NCI-H2227 treated with DMSO at 0.1 percent for 48 hours (cell line): ENCODE measurements at regions not wholly inside any gene's neighbourhood (a gene's known extent, or its start where the extent isn't known, plus 50 kb on each side); places are given as distances from the start of the nearest gene placed in this dataset.
"Not testable (repeated sequence)": the region's sequence is repeated elsewhere in the genome, so short reads cannot be mapped to it uniquely, and the experiment has no call there.

Experiments used
- DNase-seq: peaks from one replicate; lab custom pipeline; 2025; lab: John Stamatoyannopoulos, UW

DNA sequence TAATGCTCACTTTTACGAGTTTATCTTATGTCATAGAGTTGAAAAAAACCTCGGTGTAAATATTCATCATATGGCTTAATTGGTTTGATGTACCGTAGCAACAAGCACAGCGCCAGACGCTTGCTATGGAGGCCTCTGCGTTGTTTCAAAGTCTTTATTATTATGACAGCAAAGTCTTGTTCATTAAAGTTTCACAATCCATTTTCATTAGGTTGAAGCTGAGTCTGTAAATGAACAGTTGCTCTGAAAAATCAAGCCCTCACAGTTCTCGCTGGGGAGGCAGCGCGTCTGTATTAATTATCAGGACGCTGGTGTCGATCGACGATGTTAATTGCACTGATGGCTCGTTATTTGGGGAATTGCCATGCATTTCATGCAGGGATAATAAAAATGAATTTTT, 185.6 kb downstream of the INSC start:
- no peak for DNase-seq

DNA sequence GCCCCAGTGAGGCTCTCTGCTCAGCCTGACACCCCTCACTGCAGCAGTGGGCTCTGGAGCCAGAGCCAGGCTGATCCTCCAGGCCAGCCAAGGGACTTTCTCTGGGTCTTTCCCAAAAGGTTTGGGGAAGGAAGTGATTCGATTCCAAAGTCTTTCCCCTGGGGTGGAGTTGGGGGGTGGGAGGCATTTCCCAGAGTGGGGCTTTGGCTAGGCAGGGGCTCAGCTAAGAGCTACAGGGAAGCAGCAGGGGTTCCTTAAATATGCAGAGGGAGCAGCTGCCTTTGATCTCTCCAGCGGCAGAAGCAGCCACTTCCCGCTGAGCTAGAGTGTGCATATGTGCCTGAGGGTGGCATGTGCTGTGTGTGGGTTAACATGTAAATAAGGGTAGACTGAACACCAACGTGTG, 192.9 kb downstream of the INSC start:
- no peak for DNase-seq

DNA sequence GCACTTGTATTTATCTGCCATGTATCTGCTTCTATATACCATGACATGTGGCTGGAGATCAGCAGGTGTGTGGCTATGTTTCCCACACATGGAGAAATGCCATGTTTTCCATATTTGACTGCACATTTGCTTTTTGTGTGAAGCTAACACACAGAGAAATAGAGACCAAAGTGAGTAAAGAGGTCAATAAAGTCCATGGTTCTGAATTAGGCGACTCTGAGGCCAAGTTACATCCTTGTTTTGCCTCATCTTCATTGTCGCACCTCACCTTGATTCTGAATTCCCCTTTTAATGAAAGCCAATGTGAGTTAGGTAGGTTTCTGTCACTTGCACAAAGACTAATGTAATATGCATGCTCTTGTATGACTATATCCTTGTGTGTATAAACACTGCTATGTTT, 194.1 kb downstream of the INSC start:
- DNase-seq, result no peak

DNA sequence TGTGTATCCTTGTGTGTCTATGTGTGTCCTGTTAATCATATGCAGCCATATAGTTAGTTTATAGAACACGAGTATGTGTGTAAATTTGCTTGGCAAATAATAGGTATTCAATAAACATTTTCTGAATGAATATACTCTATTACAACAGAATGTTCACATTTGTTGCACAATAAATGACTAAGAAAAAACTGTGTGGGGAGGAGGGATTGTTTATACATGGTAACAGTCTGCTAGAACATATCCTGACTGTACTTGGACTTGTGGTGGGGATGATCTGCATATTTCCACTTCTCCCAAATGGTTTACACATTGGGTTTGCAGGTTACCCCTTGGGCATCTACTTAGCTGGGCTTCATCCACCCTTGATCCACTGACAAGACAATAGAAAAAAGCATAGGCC, 194.6 kb downstream of the INSC start:
- DNase-seq, result no peak

DNA sequence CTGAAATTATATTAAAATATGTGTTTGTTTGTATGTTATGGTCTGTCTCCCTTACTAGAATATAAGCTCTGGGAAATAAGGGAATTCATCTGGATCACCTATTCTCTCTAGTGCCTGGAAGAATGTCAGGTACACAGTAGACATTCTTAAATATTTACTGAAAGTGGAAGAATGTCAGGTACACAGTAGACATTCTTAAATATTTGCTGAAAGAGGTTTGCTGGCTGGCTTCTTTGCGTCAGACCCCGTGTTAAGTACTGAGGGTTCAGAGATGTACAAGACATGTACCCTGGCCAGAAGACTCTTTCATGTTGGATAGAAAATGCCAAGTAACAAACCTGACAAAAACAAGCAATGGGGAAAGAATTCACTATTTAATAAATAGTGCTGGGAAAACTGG, 199.1 kb downstream of the INSC start:
- DNase-seq, result no peak

DNA sequence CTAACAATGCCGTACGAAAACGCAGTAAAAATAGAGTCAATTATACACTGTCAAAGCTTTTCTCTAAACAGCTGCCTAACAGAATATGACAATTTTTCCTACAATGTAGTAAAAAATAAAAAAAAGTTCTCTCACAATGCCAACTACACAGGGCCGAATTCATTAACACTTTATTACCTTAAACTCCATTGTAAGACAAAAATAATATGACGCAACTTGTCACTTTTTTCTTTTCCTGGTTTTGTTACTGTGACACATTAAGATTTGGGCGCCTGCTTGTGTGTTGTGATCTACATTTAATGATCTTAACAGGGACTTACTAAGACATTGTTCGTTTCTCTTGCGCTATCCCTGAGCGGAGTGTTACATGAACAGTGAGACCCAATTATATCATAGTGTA, 204.1 kb downstream of the INSC start:
- DNase-seq, result no peak

DNA sequence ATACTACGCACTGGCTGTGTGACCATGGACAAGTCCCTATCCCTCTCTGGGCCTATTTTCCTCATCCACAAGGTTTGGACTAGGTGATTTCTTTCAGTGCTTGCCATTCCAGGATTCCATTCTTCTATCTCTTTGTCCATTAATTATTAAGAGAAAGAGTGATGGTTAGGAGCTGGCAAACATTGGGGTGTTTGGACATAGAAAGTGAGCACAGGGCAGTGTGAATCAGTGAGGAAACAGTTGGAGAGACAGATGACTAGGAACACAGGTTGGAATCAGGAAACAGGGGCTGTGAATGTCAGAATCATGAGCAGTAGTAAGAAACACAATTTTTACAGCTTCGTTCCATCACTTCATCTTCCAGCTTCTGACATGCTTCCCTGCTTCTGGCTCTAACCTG, 211.8 kb downstream of the INSC start:
- no peak for DNase-seq

DNA sequence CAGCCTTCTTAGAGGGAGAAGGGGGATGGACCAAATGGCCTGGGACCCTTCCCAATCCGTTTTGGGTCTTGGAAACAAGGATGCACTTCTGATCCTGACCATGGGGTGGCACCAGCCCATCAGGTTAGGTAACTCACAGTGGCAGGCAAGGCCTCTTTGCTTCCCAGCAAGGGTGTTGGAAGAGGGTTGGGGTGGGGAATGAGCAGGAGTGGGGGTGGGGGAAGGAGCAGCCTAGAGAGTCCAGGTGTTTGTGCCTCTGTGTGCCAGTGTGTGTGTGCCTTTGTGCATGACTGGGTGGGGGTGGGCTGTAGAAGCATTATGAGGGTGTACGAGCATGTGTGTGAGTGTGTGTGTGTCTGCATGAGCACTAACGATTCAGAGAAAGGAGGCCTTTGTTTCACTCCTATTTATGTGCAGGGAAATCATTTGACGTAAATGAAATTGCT, 213.1 kb downstream of the INSC start:
- peak; percentile 31 for DNase-seq

DNA sequence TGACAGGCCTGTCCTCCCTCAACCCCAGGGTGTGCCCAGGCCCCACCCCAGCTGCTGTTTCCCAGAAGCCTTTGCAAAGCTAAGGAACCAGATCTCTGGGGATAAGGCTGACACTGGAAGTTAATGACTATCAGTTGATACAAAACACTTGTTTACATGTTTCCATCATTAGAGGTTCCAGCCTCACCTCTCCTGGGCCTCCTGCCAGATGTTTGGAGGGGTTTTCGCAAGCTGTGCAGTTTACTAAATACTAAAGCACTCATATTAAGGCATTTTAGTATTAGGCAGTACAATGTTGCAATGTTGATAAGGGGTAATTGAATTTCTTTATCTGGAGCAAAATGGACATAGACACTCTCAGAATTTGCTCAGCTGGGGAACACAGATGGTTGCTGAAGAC, 218.7 kb downstream of the INSC start:
- no peak for DNase-seq

DNA sequence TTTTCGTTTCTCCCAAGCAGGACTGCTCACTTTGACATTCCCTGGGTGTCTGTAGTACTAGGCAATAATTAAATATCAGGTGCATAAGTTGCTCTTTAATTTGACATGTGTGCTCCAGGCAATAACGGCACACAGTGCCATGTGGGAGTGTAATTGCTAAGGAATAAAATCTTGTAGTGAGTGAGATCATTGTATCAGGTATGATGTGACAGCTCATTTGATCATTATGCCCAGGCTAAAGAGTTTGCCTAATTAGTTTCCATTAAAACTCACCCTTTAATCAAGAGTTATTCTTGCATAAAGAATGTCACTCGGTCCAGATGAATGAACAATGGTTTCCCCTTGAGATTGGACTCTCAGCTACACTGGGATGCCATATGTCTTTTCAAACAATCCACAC, 220.0 kb downstream of the INSC start:
- DNase-seq, result no peak

DNA sequence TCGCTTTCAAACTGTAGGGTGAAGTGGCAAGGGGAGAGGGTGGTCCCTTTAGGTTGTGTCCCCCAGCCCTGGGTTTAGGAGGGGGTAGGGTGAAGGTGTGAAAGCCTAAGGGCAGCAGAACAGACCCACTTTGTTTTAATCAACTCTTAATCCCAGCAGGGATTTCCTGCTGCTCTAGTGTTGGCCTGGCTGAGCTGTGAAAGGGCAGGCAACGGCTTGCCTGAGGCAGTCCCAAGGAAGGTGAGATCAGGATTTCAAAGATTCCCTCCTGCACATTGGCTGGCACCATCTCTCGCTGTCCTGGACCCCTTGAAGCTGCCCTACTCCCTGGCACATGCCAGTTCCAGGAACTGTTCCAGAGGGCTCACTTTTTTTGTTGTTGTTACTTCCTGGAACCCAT, 221.3 kb downstream of the INSC start:
- no peak for DNase-seq

DNA sequence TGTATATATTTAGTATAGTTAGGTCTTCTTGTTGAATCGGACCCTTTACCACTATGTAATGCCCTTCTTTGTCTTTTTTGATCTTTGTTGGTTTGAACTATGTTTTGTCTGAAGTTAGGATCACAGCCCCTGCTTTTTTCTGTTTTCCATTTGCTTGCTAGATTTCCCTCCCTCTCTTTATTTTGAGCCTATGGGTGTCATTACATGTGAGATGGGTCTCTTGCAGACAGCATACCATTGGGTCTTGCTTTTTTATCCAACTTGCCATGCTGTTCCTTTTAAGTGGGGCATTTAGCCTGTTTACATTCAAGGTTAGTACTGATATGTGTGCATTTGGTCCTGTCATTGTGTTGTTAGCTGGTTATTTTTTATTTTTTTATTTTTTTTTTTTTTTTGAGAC, 224.6 kb downstream of the INSC start:
- no peak for DNase-seq

DNA sequence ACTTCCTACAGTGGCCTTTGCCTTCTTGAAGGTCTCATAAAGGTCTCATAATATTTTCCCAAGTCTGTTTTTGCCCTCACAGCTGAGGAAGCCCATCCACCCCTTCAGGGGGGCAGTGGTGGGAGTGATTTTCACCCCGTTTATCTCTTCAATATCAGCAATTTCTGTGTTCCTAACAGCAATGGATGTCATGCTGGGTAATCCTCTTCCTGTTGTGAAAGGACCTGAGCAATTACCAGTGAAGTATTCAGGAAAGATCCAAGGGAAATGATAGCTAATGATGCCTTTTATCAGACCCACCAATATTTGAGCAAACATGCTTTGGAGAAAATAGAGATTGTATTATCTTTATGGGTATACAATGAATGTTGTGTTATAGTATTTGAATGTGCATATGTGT, 226.9 kb downstream of the INSC start:
- peak; percentile 13 for DNase-seq

DNA sequence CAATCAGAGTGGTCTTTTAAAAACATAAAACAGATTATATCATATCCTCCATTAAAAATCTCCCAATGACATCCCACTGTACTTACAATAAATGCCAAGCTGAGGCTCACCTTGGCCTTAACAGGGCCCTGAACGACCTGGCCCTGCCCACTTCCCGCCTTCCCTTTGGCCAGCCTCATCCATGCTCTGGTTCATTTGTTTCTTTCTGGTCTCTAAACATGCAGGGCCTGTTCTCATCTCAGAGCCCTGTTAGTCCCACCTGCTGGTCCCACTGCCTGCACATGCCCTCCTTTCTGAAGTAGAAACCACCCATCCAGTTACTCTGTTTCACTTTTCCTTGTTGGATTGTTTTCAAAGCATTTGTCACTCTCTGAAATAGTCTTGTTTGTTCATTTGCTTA, 227.4 kb downstream of the INSC start:
- DNase-seq, result no peak

DNA sequence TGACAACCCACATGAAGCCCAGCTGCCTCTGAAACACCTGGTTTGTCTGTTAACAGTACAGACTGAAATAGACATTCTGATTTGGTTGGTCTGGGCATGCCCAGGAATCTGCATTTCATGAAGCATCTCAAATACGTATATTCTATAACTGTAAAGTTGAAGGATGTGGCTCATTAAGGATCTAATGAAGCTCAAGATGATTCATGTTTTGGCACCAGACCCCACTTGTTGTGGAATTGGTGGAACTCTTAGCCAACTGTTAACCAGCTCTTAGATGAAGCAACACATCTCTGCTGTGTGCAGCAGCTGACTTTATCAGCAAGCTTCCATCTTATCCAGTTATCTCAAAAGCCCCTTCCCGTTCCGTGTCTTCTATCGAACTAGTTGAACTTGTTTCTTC, 232.2 kb downstream of the INSC start:
- DNase-seq, result no peak

DNA sequence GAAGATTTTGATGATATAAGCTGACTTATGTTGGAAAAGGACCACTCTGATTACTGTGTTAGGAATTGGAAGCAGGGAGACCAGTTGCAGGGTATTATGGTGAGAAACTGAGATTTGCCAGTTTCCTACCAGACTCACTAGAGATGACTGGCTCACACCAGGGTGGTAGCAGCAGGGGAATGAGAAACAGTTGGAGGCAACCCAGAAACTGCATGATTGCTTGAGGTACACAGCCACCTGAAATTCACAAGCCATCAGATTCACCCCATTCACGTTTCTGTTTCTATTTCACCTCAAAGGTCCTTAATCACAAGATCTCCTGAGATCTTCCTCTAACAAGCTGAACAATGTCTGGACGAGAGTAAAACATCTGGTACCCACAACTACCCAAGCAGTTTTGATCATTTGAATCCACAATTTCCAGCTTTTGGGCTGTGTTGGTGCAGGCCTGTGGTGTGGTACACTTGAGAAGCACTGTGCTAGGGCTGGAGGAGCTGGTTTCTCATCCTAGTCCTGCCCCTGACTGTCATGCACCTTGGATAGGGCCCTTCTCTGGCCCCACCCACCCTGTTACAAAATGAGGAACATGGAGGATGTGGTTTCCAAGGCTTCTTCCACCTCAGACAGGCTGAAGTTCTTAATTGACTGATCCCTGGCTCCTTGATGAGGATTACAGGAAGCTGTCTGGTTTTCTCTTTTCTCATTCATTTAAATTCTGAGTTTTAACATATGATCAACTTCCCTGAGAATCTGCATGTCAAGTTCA, 233.4 kb downstream of the INSC start:
- DNase-seq, result no peak

DNA sequence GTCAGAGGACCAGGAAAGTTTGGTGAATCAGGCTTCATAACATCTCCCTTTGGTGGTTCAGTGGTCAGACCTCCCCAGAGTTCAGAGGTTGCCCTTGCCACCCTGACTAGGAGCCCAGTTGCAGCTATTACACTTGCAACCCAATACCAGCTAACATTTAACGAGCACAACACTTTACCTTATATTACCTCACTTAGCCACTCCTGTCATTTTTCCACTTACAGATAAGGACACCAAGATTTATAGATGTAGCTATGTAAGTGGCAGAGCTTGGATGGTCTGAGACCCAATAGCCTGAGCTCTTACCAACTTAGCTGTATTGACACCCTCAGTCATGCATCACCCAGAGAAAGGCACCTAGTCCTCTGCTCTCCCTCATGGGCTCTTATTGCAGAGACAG, 234.7 kb downstream of the INSC start:
- DNase-seq, result no peak

DNA sequence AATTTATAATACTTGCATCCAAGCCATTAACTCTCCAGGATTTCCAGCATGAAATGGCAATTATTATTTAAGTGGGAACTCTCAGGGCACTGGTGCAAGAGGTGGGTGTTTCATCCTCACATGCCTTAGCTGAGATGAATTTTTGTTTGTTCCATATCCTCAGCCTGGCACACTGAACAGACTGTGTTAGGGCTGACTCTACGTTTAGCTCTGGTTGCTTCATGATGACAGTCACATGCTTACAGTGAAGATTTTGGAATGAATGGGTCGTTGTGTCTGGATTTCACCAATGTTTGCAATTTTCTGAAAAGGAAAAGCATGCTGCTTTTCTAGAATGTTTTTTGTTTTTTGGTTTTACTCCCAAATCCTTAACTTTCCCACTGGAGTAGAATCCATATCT, 246.6 kb downstream of the INSC start:
- DNase-seq, result no peak

DNA sequence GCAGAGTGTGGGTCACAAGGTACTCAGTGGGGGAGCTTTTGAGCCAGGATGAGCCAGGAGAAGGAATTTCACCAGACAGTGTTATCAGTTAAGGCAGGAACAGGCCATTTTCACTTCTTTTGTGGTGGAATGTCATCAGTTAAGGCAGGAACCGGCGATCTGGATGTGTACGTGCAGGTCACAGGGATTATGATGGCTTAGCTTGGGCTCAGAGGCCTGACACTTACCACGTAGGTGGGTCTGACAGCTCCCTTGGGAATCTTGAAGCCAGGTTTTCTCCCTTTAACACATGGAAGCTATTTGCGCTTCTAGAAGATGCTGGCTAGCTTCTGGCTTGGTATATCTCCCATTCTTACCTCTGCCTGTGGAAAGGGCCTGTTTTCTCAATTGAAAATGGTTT, 250.6 kb downstream of the INSC start:
- DNase-seq, result not testable (repeated sequence)

DNA sequence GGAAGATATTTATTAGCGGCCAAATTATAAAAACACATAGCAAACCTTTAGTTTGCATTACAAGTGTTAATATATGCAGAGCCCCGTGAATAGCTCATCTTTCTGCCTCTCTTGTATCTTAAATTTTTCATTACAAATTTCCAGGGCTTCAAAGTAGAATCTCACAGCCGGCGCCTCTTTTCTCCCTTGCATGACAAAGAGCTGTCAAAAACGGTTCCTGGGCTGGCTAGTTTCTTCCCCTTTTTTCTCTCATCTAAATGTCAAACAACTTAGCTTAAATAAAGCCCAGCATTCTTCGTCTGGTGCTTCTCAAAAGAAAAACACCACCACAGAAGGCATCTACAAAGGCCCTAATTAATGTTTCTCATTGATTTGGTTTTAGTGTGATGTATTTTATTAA, 253.0 kb downstream of the INSC start:
- no peak for DNase-seq

DNA sequence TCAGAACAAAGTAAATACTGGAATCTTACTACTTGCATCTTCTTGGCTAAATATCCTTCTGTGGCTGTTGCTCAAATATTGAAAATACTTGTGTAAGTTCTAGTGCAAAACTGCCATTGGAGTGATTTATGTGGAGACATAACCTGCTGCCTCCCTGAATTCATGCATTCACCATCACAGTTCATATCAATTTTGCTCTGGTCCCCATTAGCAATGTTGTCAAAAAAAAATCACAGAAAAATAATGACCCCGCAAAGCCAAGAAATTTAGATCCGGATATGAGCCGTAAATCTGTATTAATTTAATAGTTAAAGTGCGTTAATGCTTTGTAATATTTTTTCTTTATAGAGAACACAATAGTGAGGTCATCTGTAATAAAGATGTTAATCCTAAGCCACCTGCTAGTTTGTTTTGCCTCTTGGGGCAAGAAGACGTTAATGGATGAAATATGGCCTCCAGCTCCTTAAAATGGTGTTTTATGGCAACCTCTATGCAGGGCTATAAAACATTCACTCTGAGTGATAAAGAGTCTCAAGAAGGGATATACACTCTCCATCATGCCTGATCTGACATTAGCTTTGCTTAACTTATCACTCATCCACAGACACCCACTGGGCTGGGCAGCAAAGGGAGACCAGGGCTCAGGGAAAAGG, 255.9 kb downstream of the INSC start:
- no peak for DNase-seq

DNA sequence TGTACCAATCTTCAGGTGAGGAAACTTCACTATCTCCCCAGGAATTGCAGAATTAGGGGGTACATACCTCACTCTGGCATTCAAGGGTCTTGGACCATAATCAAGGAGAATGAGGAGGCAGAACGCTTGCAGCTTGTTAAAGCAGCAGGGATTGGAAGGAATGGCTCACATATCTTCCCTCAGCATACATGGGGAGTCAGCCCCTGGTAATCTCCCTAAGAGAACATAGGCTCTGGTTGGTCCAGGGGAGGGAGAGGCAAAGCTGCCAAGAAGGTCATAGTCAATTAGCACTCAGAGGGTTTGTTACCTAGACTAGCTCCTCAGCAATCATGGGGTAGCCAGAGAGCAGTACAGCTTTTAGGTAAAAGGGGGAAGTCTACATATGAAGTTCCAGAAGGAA, 256.8 kb downstream of the INSC start:
- no peak for DNase-seq

DNA sequence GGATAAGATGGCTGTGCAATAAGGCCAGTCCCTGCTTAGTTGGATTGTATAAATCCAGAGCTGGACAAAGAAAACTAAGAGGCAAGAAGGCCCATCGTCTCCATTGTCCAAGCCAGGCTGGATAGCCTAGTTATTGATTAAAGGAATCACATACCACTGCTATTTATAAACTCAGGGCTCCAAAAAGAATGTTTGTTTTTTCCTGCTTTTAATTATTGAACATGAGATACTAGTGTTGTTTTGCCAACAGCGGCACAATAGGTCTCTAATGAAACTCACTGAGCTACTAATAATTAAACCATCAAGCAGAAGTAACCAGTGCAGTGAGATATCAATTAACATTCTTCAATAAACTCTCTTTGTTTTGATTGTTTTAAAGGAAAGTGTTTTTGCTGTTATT, 259.7 kb downstream of the INSC start:
- DNase-seq, result no peak

DNA sequence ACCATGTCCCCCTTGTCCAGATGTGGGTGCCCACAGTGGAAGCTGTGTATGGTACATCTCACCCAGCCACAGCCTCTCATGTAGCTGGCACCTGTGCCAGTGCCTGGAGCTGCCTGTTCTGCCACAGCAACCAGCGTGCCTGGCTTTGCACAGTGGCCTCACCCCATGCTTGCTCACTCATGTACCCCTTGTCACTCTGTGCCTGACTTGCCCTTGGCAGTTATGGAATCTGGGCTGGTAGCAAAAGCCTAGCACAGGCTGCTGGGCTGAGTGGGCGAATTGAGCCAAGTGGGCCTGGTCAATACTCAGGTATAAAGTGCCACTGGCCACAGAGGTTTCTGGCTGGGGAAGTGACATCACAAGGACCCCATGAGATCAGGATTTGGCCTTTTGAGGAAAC, 264.2 kb downstream of the INSC start:
- DNase-seq, result no peak
